GM19328 (cell line): ENCODE measurements at regions not wholly inside any gene's neighbourhood (a gene's known extent, or its start where the extent isn't known, plus 50 kb on each side); places are given as distances from the start of the nearest gene placed in this dataset.
"Not testable (repeated sequence)": the region's sequence is repeated elsewhere in the genome, so short reads cannot be mapped to it uniquely, and the experiment has no call there.

Experiments used
- ATAC-seq: cut with Tn5 transposase; IDR thresholded peaks from one replicate; pipeline ENCODE4 v1.9.1; 2021; ENCODE audit warnings: mild to moderate bottlenecking, moderate library complexity; ENCODE audit not compliant: unreplicated experiment

- no peak for ATAC-seq
Measured at GRCh38 chr15:79602731-79603130, 170.6 kb downstream of the MINAR1 start.

- ATAC-seq: no peak
Measured at GRCh38 chr15:79606831-79607355, 174.8 kb downstream of the MINAR1 start.

GRCh38 chr15:79608066-79608864 is 176.1 kb downstream of the MINAR1 start:
- no peak for ATAC-seq

- no peak for ATAC-seq
Measured at GRCh38 chr15:79609506-79609905, 177.4 kb downstream of the MINAR1 start.

- no peak for ATAC-seq
Measured at GRCh38 chr15:79610021-79610420, 177.9 kb downstream of the MINAR1 start.

GRCh38 chr15:79615754-79616153 is 183.6 kb downstream of the MINAR1 start:
- ATAC-seq: no peak

- no peak for ATAC-seq
Measured at GRCh38 chr15:79617071-79617470, 184.9 kb downstream of the MINAR1 start.

- no peak for ATAC-seq
Measured at GRCh38 chr15:79620112-79620857, 188.1 kb downstream of the MINAR1 start.

- not testable (repeated sequence) for ATAC-seq
Measured at GRCh38 chr15:79621805-79622204, 189.7 kb downstream of the MINAR1 start.

GRCh38 chr15:79623488-79623887 is 191.4 kb downstream of the MINAR1 start:
- ATAC-seq: no peak

GRCh38 chr15:79629687-79630086 is 197.6 kb downstream of the MINAR1 start:
- ATAC-seq: no peak

GRCh38 chr15:79632457-79632856 is 200.3 kb downstream of the MINAR1 start:
- no peak for ATAC-seq

- ATAC-seq: no peak
Measured at GRCh38 chr15:79635149-79635771, 203.1 kb downstream of the MINAR1 start.

GRCh38 chr15:79635897-79636561 is 203.9 kb downstream of the MINAR1 start:
- no peak for ATAC-seq

- no peak for ATAC-seq
Measured at GRCh38 chr15:79640206-79640605, 208.1 kb downstream of the MINAR1 start.

GRCh38 chr15:79641841-79642240 is 209.7 kb downstream of the MINAR1 start:
- ATAC-seq: no peak

GRCh38 chr15:79643393-79643792 is 211.3 kb downstream of the MINAR1 start:
- no peak for ATAC-seq

- no peak for ATAC-seq
Measured at GRCh38 chr15:79644091-79644490, 212.0 kb downstream of the MINAR1 start.

- ATAC-seq: not testable (repeated sequence)
Measured at GRCh38 chr15:79652972-79653371, 220.8 kb downstream of the MINAR1 start.

GRCh38 chr15:79653533-79653932 is 221.4 kb downstream of the MINAR1 start:
- ATAC-seq: no peak
